GM21367 (cell line): ENCODE measurements at regions not wholly inside any gene's neighbourhood (a gene's known extent, or its start where the extent isn't known, plus 50 kb on each side); places are given as distances from the start of the nearest gene placed in this dataset.
"Not testable (repeated sequence)": the region's sequence is repeated elsewhere in the genome, so short reads cannot be mapped to it uniquely, and the experiment has no call there.

Experiments used
- ATAC-seq: cut with Tn5 transposase; IDR thresholded peaks from one replicate; pipeline ENCODE4 v1.9.1; 2021; ENCODE audit not compliant: unreplicated experiment

DNA sequence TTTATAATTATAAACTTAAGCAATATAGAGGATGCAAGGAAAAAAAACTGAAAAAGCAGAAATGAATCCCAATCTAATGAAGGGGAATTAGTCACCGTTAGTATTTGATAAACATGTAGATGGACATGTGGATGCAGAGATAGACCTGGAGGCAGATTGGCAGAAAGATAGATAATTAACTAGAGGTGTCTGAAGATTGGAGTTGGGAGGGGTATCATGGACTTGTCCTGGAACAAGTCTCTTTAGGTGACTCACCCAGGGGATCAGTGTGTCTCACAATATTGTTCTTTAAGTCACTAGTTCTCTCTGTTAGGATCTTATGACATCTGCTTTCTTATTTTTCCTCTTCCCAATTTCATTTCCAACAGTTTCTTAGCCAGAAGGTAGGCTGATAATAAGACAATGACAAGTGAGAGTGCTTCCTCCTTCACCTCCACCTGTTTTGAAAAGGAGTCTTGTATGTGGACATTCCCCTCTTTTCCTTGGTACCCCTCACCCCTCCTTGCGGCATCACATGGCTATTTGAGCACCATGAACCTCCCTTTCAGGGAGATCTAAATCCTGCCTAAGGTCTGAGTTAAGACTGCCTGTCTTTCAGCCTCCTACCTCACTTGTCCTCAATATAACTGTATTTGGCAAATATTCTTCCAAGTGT lies 987.7 kb downstream of the TSN start:
- no peak for ATAC-seq

DNA sequence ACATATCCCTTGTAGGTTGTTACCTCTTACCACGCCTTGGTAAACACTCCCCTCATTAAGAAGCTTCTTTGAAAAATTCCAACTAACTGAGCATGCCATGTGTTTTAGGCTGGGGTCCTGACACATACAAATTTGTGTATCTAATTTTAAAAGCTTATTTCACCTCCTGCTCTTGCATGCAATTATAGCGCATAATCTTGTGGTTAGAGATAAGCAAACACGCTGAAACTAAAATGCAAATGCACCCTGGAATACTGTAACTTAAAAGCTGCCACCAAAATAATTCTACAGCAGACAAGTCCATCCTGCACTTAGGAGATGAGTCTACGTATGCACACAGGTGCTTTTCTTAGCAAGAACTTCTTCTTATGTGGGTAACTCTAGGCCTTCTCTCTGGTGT lies 990.2 kb downstream of the TSN start:
- ATAC-seq: no peak

DNA sequence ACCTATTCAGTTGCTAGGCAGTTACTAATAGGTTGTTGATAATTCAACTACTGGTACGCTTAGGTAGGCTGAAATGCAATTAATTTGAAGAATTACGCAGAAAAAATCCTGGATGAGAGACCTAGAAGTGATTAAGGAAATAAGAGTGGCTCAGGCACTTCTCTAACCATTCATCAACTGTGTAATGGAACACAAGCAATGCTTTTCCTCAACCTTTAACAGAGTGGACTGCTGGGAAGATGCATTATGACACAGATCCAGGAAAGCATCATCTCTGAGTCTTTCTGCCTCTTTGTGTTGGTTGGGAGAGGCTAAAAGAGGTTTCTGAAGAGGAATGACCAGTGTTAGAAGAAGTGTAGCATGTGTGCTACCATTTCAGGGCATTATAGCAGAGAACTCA lies 992.2 kb downstream of the TSN start:
- ATAC-seq: no peak

DNA sequence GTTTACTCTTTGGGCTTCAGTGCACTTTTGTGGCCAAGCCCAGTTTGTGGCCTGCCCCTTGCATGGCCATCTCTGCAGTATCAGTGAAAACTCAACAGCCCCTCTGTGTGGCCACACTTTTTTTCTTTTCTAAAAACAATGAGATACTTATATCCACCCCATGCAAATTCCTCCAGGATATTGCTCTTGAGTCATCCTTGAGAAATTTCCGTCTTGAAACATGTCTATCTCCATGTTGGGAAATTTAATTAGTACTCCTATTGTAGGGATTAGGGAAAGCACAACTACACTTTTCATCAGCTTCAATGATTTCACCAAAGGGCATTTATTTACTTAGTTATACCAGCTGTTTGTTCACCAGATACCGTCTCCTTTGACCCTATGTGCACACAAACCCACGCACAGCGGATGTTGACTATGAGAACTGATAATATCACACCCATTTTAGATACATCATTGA lies 993.1 kb downstream of the TSN start:
- no peak for ATAC-seq

GRCh38 chr2:122749405-122749804 lies 994.0 kb downstream of the TSN start:
- no peak for ATAC-seq

DNA sequence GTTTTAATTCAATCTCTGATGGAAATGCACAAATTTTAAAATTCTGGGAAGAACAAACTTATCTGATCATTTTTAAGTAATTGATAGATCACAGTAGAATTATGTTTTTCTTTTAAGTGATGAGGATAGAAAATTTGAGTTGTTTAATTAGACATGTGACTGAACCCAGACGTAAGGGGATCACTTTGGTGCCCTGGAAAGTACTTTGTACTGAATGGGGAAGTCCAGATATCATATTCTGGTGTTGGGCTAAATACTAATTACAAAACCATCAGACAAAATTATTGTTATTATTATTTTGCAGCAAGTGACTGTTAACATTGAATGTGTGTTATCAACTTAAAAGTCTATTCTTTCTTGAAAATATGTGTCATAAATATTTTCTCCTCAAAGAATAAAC lies 994.6 kb downstream of the TSN start:
- ATAC-seq: no peak

DNA sequence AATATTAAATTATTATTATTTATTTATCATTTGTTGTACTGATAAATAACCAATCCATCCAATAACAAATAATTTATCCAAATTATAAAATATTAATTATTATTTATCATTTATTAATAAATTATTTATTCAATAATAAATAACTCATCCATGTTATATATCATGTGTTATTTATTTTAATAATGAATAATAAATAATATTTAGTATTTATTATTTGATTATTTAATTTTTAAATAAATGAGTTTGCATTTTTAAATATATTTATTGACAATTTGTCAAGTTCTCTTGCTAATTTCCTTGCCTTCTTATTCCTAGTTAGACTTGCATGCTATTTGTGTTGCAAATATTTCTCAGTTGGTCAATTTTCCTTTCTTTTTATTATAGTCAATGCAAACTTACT lies 995.4 kb downstream of the TSN start:
- no peak for ATAC-seq

GRCh38 chr2:122753336-122753735 lies 997.9 kb downstream of the TSN start:
- no peak for ATAC-seq

DNA sequence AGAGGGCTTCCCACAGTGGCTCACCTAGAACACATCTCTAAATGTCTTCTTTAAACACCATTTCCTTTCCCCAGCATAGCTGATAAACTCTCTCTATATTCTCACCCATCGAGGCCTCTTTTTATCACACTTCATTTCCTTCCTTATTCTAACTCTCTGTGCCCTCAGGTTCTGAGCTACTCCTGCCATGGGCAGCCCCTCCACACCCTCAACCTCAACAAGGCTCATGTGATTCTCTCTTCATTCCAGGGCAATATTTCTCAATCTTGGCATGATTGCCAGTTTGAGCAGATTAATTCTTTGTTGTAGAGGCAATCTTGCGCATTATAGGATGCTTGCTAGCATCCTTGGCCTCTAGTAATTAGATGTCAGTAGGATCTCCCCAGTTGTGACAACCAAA lies 999.1 kb downstream of the TSN start:
- ATAC-seq: no peak

GRCh38 chr2:122755281-122755780 lies 999.9 kb downstream of the TSN start:
- no peak for ATAC-seq

GRCh38 chr2:122758967-122759366 lies 1003.5 kb downstream of the TSN start:
- no peak for ATAC-seq

DNA sequence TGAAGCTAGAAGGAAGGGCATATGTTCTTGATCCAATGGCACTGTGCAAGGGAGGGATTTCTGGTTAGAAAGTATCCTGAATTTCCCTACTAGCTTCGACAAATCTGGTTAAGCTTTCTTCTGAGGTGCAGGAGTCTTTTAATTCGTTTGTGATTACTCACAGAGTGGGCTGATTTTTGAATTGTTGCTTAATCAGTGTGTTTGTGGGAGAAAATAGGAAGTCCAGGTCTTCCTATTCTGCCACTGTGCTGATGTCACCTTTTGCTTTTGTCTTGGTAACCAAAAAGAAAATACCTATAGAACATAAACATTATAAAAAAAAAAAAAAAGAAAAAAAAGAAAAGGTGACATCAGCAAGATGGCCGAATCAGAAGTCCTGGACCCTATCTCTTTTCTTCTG lies 1008.6 kb downstream of the TSN start:
- ATAC-seq: no peak

DNA sequence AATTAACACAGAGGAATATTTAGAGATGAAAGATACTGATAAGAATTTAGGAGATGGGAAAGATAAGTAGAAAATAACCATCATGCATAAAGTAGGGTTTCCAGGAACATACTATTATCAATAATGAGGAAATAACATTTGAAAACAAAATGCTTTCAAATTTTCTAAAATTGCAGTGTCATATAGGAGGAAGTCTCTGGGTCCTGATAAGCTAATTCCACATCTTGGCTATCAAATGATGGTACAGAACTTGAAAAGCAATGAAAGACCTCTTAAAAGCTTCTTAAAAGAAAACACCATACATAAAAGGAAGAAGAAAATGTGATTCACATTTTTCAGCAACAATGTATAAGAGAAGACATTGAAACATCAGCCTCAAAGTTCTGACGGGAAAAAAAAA lies 1024.8 kb downstream of the TSN start:
- no peak for ATAC-seq

DNA sequence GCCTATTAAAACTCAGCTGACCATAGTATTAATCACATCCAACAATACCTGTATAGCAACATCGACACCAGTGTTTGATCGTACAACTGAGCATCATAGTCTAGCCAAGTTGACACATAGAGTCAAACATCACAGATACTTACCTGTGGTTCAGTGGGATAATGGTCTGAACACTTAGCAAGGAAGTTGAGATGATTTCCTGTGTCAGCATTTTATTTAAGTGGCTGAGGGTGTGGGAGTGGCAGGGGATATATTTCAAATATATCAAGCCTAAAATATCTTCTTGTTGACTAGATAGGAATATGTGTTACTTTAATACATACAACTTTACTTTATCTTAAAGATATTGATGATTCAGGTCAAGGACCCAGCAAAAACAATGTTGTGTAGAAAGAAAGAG lies 1038.6 kb downstream of the TSN start:
- ATAC-seq: no peak

GRCh38 chr2:122795763-122796162 lies 1040.3 kb downstream of the TSN start:
- no peak for ATAC-seq

- no peak for ATAC-seq
Observed at GRCh38 chr2:122799391-122799790, 1043.9 kb downstream of the TSN start.

DNA sequence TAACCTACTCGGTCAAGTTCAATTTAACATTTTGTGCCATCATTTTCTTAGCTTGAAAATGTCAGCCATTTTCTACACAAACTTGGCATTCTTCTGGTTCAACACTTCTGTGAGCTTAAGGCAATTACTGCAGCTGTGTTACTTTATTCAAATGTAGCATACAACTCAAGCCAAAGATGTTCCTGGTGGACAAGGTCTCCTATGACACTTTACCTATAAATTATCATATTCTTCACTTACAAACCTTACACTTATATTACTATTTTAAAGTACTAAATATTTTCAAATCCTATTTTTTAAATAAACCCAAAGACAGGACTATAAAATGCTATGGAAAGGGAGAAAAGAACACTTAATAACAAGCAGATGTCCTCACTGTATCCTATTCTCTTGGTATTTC lies 1045.3 kb downstream of the TSN start:
- no peak for ATAC-seq

DNA sequence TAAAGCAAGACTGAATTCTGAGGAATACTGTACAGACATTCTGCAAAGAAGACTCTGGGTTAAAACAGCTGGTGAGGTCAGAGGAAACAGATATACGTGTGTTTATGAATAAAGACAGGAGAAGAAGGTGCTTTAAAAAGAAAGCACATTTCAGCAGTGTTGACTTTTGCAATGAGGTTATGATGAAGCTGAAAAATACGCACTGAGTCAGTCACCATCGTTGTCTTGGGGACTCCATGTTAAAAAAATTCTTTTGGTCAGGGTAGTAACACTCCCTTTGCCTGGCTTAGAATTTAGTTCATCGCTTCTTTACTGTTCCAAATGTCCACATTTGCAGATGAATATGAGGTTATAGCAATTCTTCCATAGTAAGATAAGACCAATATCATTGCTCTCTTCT lies 1049.0 kb downstream of the TSN start:
- ATAC-seq: no peak

DNA sequence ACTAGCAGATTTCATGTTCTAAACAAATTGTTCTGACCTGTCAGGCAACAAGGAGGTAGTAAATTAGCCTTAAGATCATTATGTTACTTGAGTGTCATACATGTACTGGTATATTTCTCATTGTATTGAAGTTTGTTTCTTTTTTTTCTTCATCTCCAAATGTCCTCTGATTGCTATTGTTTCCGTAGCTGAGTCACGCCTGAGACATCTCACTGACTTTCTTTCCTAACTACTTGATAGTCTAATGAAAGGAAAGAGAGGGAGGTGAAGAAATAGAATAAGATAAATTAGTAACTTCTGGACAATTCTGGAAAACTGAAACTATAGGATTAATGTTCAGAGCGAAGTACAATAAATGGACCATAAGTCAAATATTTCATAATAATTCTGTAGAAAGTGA lies 1049.9 kb downstream of the TSN start:
- no peak for ATAC-seq

GRCh38 chr2:122808286-122808969 lies 1053.0 kb downstream of the TSN start:
- no peak for ATAC-seq

DNA sequence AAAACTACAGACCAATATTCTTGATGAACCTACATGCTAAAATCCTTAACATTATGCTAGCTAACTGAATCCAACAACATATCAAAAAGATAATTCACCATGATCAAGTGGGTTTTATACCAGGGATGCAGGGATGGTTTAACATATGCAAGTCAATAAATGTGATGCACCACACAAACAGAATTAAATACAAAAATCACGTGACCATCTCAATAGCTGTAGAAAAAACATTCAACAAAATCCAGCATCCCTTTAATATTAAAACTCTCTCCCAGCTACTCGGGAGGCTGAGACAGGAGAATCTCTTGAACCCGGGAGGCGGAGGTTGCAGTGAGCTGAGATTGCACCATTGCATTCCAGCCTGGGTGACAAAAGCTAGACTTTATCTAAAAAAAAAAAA lies 1056.8 kb downstream of the TSN start:
- ATAC-seq: not testable (repeated sequence)

DNA sequence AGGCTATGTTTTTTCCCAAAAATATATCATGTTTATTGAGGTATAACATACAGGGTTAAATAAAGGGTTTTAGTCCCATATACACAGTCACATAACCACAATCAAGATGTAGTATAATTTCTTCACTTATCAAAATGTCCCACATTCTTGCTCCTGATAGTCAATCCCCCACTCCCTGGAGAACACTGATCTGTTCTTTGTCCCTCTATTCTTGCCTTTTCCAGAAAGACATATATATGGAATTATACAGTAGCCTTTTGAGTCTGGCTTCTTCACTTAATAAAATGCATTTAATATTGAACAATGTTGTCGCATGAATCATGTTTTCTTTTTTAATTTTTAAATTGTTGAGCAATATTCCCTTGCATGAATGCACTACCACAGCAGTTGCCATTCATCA lies 1059.7 kb downstream of the TSN start:
- ATAC-seq: no peak

DNA sequence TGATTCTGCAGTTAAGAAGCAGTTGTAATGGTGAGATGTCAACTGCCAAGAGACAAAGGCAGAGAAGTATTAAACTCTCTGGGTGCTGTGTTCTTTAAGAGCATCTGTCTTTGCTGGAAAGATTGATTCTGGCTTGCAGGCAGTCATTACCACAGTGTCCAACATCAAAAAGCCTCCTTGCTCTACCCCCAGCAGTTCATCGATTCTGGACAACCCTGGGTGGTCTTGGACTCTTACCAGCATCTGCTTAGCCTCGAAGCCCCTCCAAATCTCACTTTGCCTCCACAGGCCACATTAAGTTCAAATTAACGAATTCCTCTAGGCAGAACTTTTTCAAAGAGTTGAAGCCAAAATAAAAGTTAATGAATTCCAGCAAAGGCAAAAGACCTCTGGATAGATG lies 1061.4 kb downstream of the TSN start:
- no peak for ATAC-seq
